GM20000 (cell line): ENCODE measurements at regions not wholly inside any gene's neighbourhood (a gene's known extent, or its start where the extent isn't known, plus 50 kb on each side); places are given as distances from the start of the nearest gene placed in this dataset.
"Not testable (repeated sequence)": the region's sequence is repeated elsewhere in the genome, so short reads cannot be mapped to it uniquely, and the experiment has no call there.

Experiments
- DNase-seq: peaks from one replicate; pipeline ENCODE4 v3.0.0; 2012; ENCODE audit warnings: low spot score
- CTCF ChIP-seq: IDR thresholded peaks from 2 replicates; pipeline ENCODE4 v1.5.1; 2012; ENCODE audit warnings: mild to moderate bottlenecking, control low read depth; ENCODE audit errors: extremely low read depth, missing control alignments

GRCh38 chr5:130425424-130425823, 521.2 kb downstream of the CHSY3 start:
- no peak for TF ChIP-seq CTCF
- DNase-seq = no peak

GRCh38 chr5:130424341-130424740, 520.1 kb downstream of the CHSY3 start:
- DNase-seq = no peak
- no peak for TF ChIP-seq CTCF

- no peak for TF ChIP-seq CTCF
- no peak for DNase-seq
These were observed 498.6 kb downstream of the CHSY3 start for GRCh38 chr5:130402906-130403305.

GRCh38 chr5:130400091-130400490, 495.8 kb downstream of the CHSY3 start:
- no peak for TF ChIP-seq CTCF

GRCh38 chr5:130398825-130399224, 494.6 kb downstream of the CHSY3 start:
- DNase-seq = no peak

More at GRCh38 chr5:130400091-130400490, 495.8 kb downstream of the CHSY3 start:
- no peak for DNase-seq

GRCh38 chr5:130397727-130398126, 493.5 kb downstream of the CHSY3 start:
- DNase-seq = not testable (repeated sequence)

More at GRCh38 chr5:130398825-130399224, 494.6 kb downstream of the CHSY3 start:
- no peak for TF ChIP-seq CTCF

GRCh38 chr5:130397132-130397531, 492.9 kb downstream of the CHSY3 start:
- no peak for DNase-seq
- no peak for TF ChIP-seq CTCF

GRCh38 chr5:130391727-130392264, 487.5 kb downstream of the CHSY3 start:
- DNase-seq = not testable (repeated sequence)
